ENCODE measurements at regions not wholly inside any gene's neighbourhood (a gene's known extent, or its start where the extent isn't known, plus 50 kb on each side); places are given as distances from the start of the nearest gene placed in this dataset.
"Not testable (repeated sequence)": the region's sequence is repeated elsewhere in the genome, so short reads cannot be mapped to it uniquely, and the experiment has no call there.

DNA sequence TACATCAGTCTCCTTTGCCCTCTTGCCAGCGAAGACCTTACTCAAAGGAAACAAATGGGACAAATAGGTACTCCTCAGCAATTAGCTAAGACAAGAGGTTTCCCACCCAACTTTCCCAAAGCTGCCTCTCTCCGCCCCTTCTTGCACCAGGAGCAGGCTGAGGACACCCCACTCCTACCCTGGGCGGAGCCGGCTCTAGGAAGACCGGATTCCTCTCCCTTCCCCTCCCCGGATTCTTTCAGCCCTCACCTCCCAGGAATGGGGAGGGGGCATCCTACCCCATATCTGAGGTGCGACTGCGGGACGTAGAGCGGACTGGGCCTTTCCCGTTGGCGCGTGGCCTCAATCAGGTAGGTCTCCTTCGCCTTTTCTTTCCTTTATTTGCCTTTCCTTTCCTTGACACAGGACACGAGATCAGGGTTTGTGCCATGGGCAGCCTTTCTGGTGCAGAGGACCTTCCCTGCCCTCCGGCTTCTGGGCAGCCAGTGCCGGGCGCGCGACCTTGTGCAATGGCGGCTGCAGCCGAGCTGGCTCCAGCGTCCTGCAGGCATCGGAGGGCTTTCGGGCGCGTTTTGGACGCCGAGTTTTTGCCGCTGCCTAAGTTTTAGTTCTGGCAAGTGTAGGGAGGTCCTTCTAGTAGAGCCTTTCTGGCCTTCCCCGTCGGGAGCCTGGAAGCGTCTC is 279.9 kb downstream of the PLS3 start:
- DNase-seq; H3K36me3 ChIP-seq; H3K4me1 ChIP-seq; H3K27ac ChIP-seq; H3K27me3 ChIP-seq; H3K9me3 ChIP-seq; H3K4me3 ChIP-seq; intact Hi-C loops (cut with DNase I; ENCODE audit: low total_unique reads): not testable (repeated sequence)
- WGBS, 5 donors, result 0 to 20% (median 4%) methylated on average over 3 to 4 of the region's 33 CpGs; no CpG with 5 or more reads in 2 of the 5 donors

GRCh38 chrX:115850986-115851385 is 290.0 kb downstream of the PLS3 start:
- WGBS, 5 donors, result no CpG with 5 or more reads among the region's 23 CpGs
- H3K4me1 ChIP-seq; H3K9me3 ChIP-seq; H3K27me3 ChIP-seq; DNase-seq; intact Hi-C loops (cut with DNase I; ENCODE audit: low total_unique reads); H3K27ac ChIP-seq; H3K4me3 ChIP-seq; H3K36me3 ChIP-seq: not testable (repeated sequence)

DNA sequence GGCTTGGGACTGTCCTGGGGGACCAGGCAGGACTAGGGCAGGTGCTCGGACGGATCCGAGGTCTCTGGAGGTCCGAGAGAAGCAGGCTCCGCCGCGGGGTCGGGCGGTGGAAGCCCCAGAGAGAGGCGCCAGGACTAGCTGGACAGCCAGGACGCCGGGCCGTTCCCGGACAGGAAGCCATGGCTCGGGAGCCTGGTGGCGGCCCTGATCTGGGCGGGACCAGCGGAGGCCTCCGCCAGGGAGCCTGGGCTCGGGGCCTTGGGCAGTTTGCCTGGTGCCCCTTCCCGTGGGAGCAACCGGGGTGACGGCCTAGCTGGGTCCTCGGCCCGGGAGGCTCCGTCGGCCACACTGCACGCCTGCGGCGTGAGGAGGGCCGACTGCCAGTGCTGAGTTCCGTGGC is 292.3 kb downstream of the PLS3 start:
- H3K4me3 ChIP-seq, result not testable (repeated sequence)

DNA sequence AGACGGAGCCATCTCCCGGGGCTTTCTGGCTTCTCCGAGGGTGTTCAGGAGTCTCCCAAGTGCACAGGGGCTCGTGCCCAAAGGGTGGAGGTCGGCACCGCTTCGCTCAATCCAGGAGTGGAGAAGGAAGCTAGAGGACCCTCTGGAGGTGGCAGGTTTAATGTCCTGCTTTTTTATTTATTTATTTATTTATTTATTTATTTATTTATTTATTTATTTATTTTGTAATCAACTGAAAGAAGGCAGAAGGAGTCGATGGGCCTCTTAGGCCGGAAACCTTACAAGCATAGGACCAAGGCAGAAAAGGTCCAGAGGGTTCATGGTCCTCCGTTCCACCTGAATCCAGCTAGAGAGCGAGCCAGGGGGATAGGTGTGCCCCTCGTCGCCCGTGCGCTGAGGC is 289.4 kb upstream of the AGTR2 start:
- H3K36me3 ChIP-seq; H3K27me3 ChIP-seq; H3K4me3 ChIP-seq; H3K27ac ChIP-seq; H3K9me3 ChIP-seq; intact Hi-C loops (cut with DNase I; ENCODE audit: low total_unique reads); DNase-seq; H3K4me1 ChIP-seq: not testable (repeated sequence)
- WGBS, 5 donors, result 86 to 100% (median 94%) methylated on average over 1 to 5 of the region's 15 CpGs; no CpG with 5 or more reads in 1 of the 5 donors

More for the DNA sequence above, 292.3 kb downstream of the PLS3 start:
- H3K4me1 ChIP-seq; H3K36me3 ChIP-seq; intact Hi-C loops (cut with DNase I; ENCODE audit: low total_unique reads); H3K27me3 ChIP-seq; H3K27ac ChIP-seq; H3K9me3 ChIP-seq; DNase-seq: not testable (repeated sequence)
- 97% methylated on average over 6 to 11 of the region's 32 CpGs; no CpG with 5 or more reads in 3 of the 5 donors for WGBS, 5 donors

DNA sequence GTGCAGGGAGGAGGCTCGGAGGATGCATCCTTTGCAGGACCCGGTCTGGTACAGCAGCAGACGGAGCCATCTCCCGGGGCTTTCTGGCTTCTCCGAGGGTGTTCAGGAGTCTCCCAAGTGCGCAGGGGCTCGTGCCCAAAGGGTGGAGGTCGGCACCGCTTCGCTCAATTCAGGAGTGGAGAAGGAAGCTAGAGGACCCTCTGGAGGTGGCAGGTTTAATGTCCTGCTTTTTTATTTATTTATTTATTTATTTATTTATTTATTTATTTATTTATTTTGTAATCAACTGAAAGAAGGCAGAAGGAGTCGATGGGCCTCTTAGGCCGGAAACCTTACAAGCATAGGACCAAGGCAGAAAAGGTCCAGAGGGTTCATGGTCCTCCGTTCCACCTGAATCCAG is 286.4 kb upstream of the AGTR2 start:
- H3K27ac ChIP-seq; H3K4me3 ChIP-seq; H3K4me1 ChIP-seq; intact Hi-C loops (cut with DNase I; ENCODE audit: low total_unique reads); H3K36me3 ChIP-seq; H3K9me3 ChIP-seq; DNase-seq; H3K27me3 ChIP-seq: not testable (repeated sequence)
- 89% methylated on average over 3 of the region's 13 CpGs; no CpG with 5 or more reads in 4 of the 5 donors for WGBS, 5 donors

- 18 to 100% (median 48%) methylated on average over 5 to 18 of the region's 29 CpGs; no CpG with 5 or more reads in 1 of the 5 donors for WGBS, 5 donors
- H3K4me1 ChIP-seq; H3K36me3 ChIP-seq; intact Hi-C loops (cut with DNase I; ENCODE audit: low total_unique reads); H3K27me3 ChIP-seq: not testable (repeated sequence)
- H3K9me3 ChIP-seq, result peaks cover 0 to 33% (median 13%) of the 10 kb centered on the region in 4 donors
- DNase-seq, result peak; percentile 50 to 94
- peak overlapping the region in 2 of 5 donors; percentile 86 to 87 for H3K27ac ChIP-seq
- H3K4me3 ChIP-seq, result peak overlapping the region in 1 of 4 donors; percentile 43
- TF ChIP-seq CTCF (IDR thresholded peaks at IDR 0.05), result peak in 1 of 7 experiments; percentile 22
Observed at GRCh38 chrX:115888041-115888440, 282.5 kb upstream of the AGTR2 start.

GRCh38 chrX:115888519-115888918 is 282.0 kb upstream of the AGTR2 start:
- intact Hi-C loops (cut with DNase I; ENCODE audit: low total_unique reads); H3K4me1 ChIP-seq; H3K36me3 ChIP-seq; H3K4me3 ChIP-seq; DNase-seq; H3K27me3 ChIP-seq: not testable (repeated sequence)
- 39% methylated on average over 14 of the region's 39 CpGs; no CpG with 5 or more reads in 4 of the 5 donors for WGBS, 5 donors
- peak overlapping the region in 1 of 5 donors; percentile 62 for H3K27ac ChIP-seq
- H3K9me3 ChIP-seq, result peaks cover 0 to 37% (median 14%) of the 10 kb centered on the region in 4 donors

Measured in stomach (tissue), 8 donors.